ENCODE measurements at regions not wholly inside any gene's neighbourhood (a gene's known extent, or its start where the extent isn't known, plus 50 kb on each side); places are given as distances from the start of the nearest gene placed in this dataset.

DNA sequence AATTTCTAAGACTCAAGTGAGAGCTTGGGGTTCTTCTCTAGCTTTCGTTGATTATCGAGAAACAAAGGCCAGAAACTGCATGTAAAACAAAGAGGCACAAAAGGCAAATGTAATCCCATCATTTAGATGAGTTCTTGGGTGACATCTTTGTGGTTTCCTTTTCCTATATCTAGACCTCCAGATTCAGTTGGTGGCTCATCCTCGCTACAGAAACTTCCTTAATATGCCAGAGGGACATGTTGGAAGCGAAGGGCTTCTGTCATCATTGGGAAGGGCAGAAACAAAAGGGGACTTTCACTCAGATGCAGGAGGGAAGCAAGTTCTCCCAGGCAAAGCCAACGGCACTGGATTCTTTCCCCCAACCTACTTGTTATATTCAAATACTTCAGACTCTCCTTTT lies 150.6 kb upstream of the ZFHX3 start:
- no peak for ATAC-seq
- Mint-ChIP-seq H3K9me3 (no peaks in the 10 kb centered on the region), H3K4me1 (ENCODE audit: low read depth) (no peaks in the 10 kb centered on the region), H3K27ac (no peak overlapping the region), H3K36me3 (ENCODE audit: low read depth) (no peaks in the 10 kb centered on the region), H3K4me3 (no peak overlapping the region), H3K27me3 (no peaks in the 10 kb centered on the region)
- intact Hi-C loops (cut with micrococcal nuclease) = loop anchor here (5.0 kb wide), 1 partner anchor 361 kb away; no protein-coding TSS in a partner anchor
- ChIA-PET CTCF (no interaction called here), POLR2A (no interaction called here)
- TF ChIP-seq, protein P1, sequence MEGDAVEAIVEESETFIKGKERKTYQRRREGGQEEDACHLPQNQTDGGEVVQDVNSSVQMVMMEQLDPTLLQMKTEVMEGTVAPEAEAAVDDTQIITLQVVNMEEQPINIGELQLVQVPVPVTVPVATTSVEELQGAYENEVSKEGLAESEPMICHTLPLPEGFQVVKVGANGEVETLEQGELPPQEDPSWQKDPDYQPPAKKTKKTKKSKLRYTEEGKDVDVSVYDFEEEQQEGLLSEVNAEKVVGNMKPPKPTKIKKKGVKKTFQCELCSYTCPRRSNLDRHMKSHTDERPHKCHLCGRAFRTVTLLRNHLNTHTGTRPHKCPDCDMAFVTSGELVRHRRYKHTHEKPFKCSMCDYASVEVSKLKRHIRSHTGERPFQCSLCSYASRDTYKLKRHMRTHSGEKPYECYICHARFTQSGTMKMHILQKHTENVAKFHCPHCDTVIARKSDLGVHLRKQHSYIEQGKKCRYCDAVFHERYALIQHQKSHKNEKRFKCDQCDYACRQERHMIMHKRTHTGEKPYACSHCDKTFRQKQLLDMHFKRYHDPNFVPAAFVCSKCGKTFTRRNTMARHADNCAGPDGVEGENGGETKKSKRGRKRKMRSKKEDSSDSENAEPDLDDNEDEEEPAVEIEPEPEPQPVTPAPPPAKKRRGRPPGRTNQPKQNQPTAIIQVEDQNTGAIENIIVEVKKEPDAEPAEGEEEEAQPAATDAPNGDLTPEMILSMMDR (IDR thresholded peaks at IDR 0.05) = no peak
- DNase-seq = no peak

DNA sequence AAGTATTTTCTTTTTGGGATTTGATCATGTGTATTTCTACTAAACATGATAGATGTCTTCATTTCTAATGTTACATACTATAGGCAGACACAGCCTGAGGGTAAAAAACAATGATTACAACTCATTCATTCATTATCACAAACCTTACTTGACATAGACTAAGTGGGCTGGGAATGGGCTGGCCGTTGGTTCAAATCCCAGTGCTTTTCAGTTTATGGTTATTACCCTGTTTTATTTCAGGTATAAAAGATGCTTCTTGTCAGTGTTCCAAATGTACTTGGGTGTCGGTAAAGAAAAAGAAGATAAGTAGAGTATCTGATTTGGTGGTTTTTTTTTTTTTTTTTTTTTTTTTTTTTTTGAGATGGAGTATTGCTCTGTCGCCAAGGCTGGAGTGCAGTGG lies 149.7 kb upstream of the ZFHX3 start:
- Mint-ChIP-seq H3K27me3 (no peaks in the 10 kb centered on the region), H3K4me3 (no peak overlapping the region), H3K9me3 (no peaks in the 10 kb centered on the region), H3K36me3 (ENCODE audit: low read depth) (no peaks in the 10 kb centered on the region), H3K27ac (no peak overlapping the region), H3K4me1 (ENCODE audit: low read depth) (no peaks in the 10 kb centered on the region)
- ATAC-seq (no peak), DNase-seq (no peak)
- POLR2A ChIA-PET = no interaction called here
- CTCF ChIA-PET = interaction anchor here (0.9 kb wide), 1 partner anchor 8 kb away, joined by 3 read pairs; no protein-coding TSS in a partner anchor
- TF ChIP-seq, protein P1 (IDR thresholded peaks at IDR 0.05) = no peak
- intact Hi-C loops (cut with micrococcal nuclease) = loop anchor here (5.0 kb wide), 1 partner anchor 360 kb away; no protein-coding TSS in a partner anchor

DNA sequence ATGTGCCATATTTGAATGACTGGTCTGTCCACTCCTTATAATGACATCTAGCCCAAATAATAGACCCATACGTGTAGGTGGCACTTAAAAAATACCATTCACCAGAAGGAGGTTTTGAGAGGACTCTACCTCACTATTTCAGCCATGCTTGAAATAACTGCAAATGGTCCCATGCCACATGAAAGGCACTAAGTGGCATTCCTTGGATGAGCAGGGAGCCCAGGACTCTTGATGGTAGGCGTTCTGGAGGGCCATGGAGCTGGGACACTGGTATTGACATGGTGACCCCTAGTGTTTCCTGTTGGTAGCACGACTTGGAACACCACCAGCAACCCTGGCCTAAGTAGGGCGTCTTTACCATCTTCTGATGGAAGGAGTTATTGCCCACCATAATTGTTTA lies 148.7 kb upstream of the ZFHX3 start:
- TF ChIP-seq, protein P1 (IDR thresholded peaks at IDR 0.05) = peak; percentile 37
- CTCF ChIA-PET = interaction anchor here (0.7 to 0.9 kb wide), 2 partner anchors 9 to 24 kb away, joined by 3 read pairs; no protein-coding TSS in a partner anchor
- intact Hi-C loops (cut with micrococcal nuclease) = loop anchor here (5.0 kb wide), 1 partner anchor 359 kb away; no protein-coding TSS in a partner anchor
- no peaks in the 10 kb centered on the region for H3K27me3 Mint-ChIP-seq
- POLR2A ChIA-PET = no interaction called here
- H3K4me3 Mint-ChIP-seq = no peak overlapping the region
- peak; percentile 46 for DNase-seq
- no peaks in the 10 kb centered on the region for H3K36me3 Mint-ChIP-seq (ENCODE audit: low read depth)
- no peak overlapping the region for H3K27ac Mint-ChIP-seq
- no peak for ATAC-seq
- no peaks in the 10 kb centered on the region for H3K4me1 Mint-ChIP-seq (ENCODE audit: low read depth)
- H3K9me3 Mint-ChIP-seq = no peaks in the 10 kb centered on the region

DNA sequence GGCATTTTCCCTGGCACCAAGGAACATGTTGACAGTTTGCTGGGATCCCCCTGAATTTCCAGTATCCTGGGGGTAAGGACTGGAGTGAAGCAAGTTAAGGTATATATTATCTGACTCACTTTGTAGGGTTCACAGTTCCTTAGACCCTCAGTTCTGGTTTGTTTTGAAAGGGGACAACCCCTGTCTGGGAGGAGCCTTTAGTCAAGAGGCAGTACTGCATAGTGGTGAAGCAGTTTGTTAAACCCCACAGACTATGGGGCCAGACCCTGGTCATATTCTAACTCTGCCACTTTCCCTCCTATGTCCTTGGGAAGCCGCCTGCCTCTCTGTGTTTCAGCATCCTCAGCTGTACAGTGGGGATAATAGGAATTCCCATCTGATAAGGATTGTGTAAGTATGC lies 145.5 kb upstream of the ZFHX3 start:
- ATAC-seq (no peak), DNase-seq (no peak)
- Mint-ChIP-seq H3K9me3 (no peaks in the 10 kb centered on the region), H3K4me1 (ENCODE audit: low read depth) (no peaks in the 10 kb centered on the region), H3K27ac (no peak overlapping the region), H3K27me3 (no peaks in the 10 kb centered on the region), H3K36me3 (ENCODE audit: low read depth) (no peaks in the 10 kb centered on the region), H3K4me3 (no peak overlapping the region)
- TF ChIP-seq, protein P1 (IDR thresholded peaks at IDR 0.05) = no peak
- ChIA-PET CTCF (no interaction called here), POLR2A (no interaction called here)
- intact Hi-C loops (cut with micrococcal nuclease) = no loop called here

DNA sequence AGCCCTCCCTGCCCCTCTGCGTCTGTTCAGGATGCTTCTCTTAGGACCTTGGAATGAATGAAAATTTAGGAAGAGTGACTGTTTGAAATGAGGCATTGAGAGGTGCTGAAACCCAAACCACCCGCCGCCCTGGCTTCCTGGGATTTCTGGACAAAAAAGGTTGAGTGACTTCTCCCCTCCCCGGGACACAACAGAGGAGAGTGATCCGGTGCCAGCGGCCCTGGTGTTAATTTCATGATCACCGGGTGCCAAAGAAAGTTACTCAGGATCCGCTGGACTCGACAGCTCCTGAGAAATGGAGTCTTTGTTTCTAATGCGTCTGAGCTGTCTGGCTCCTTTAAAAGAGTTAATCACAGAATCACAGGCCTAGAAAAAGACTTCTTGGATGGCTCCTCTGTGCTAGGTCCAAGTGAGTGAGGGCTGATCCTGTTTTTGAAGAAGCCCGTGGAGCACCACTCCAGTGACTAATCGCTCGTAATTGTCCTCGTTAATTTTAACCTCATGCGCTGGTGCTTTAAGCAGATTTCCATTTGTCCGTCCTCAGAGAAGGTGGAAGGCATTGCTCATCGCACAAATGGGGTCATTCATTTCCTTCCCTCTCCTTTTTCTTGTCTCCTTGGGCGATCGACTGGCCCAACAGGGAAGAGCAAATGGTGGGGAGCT lies 144.4 kb upstream of the ZFHX3 start:
- H3K27me3 Mint-ChIP-seq = no peaks in the 10 kb centered on the region
- no peaks in the 10 kb centered on the region for H3K4me1 Mint-ChIP-seq (ENCODE audit: low read depth)
- intact Hi-C loops (cut with micrococcal nuclease) = no loop called here
- no peak overlapping the region for H3K4me3 Mint-ChIP-seq
- H3K36me3 Mint-ChIP-seq (ENCODE audit: low read depth) = no peaks in the 10 kb centered on the region
- no peak for DNase-seq
- POLR2A ChIA-PET = no interaction called here
- no peaks in the 10 kb centered on the region for H3K9me3 Mint-ChIP-seq
- H3K27ac Mint-ChIP-seq = no peak overlapping the region
- ATAC-seq = no peak
- TF ChIP-seq, protein P1 (IDR thresholded peaks at IDR 0.05) = no peak
- CTCF ChIA-PET = no interaction called here
